ENCODE measurements at regions not wholly inside any gene's neighbourhood (a gene's known extent, or its start where the extent isn't known, plus 50 kb on each side); places are given as distances from the start of the nearest gene placed in this dataset.

DNA sequence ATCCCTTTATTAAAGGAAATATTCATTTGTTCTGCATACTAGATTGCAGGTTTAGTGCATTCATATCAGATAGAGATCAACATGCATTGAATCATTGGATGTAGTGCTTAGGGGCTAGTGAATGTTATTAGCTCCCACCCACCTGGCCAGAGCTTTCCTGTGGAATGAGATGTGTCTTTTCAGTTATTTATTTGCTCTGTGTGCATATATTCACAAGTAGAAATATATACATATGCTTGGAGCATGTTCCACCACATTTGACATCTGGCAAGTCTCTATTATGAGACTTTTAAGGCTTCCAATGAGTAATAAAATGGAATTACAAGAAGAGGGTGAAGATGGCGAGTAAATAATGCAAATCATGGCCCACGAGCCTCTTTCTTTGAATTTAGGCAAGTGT is 180.0 kb upstream of the LMO3 start:
- TF ChIP-seq, protein P1, sequence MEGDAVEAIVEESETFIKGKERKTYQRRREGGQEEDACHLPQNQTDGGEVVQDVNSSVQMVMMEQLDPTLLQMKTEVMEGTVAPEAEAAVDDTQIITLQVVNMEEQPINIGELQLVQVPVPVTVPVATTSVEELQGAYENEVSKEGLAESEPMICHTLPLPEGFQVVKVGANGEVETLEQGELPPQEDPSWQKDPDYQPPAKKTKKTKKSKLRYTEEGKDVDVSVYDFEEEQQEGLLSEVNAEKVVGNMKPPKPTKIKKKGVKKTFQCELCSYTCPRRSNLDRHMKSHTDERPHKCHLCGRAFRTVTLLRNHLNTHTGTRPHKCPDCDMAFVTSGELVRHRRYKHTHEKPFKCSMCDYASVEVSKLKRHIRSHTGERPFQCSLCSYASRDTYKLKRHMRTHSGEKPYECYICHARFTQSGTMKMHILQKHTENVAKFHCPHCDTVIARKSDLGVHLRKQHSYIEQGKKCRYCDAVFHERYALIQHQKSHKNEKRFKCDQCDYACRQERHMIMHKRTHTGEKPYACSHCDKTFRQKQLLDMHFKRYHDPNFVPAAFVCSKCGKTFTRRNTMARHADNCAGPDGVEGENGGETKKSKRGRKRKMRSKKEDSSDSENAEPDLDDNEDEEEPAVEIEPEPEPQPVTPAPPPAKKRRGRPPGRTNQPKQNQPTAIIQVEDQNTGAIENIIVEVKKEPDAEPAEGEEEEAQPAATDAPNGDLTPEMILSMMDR (conservative IDR thresholded peaks at IDR 0.05; ENCODE audit: low read length): no peak
- no peak for TF ChIP-seq EZH2phosphoT487 (IDR thresholded peaks at IDR 0.05; ENCODE audit: borderline replicate concordance, low read depth, low read length)
